ENCODE measurements at regions not wholly inside any gene's neighbourhood (a gene's known extent, or its start where the extent isn't known, plus 50 kb on each side); places are given as distances from the start of the nearest gene placed in this dataset.

GRCh38 chr9:93827545-93828330 lies 127.4 kb downstream of the BARX1 start:
- DNase-seq: no peak

GRCh38 chr9:93826905-93827544 lies 128.1 kb downstream of the BARX1 start:
- DNase-seq: no peak

DNA sequence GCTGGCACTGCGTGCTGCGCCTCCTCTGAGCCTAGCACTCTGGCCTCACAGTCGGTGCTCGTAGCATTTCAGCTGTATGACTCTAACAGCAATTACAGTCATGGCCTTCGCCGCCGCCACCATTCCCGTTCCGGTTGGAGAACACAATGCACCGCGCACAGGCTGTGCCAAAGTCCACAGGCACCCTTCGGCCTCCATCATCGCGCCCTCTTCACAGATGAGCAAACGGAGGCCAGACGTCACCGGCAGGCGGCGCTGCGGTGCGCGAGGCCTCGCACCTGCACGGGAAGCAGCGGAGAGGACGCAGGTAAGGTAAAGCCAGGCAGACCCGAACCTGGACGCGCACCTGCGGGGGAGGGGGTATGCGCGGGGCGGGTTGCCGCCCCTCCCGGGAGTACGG lies 128.9 kb downstream of the BARX1 start:
- DNase-seq: no peak

GRCh38 chr9:93825348-93826115 lies 129.6 kb downstream of the BARX1 start:
- no peak for DNase-seq

DNA sequence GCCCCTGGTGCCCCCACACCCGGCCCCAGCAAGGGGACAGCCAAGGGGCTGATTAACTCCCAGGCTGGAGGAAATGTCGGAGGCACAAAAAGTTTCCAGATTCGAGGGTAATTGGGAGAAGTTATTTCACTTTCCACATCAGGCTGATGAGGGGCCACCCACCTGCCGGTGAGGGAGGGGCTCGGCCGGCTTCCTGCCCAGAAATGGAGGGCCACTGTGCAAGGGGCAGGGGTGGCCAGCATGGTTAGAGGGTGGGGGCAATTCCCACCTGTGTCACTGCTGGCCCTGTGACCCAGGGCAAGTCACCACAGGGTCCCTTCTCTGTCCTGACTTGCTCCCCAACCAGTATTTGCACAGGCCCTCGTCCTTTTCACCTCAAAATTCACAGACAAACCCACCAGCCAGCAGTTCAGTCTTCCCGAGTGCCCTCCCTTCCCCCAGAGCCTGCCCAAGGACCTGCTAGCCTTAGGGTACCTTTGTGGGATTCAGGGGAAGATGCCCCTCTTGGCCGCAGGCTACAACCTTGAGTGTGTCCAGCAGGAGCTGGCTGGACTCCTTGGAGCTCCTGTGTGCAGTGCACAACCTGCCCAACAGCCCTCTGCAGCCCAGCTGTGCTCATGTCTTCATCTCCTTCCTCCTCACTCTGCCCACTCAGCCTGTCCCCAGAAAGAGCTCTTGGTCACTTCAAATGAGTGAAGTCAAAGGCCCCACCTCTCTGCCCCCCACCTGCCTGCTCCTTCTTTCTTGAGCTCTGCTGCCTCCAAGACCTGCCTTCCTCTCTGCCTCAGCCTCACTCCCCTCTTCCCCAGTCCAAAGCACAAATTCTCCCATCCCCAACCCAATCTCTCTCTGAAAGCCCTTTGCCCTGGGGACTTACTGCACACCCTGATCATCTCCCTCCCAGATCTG lies 130.5 kb downstream of the BARX1 start:
- DNase-seq: no peak

GRCh38 chr9:93823245-93824072 lies 131.7 kb downstream of the BARX1 start:
- no peak for DNase-seq

GRCh38 chr9:93822229-93822628 lies 132.9 kb downstream of the BARX1 start:
- DNase-seq: no peak

DNA sequence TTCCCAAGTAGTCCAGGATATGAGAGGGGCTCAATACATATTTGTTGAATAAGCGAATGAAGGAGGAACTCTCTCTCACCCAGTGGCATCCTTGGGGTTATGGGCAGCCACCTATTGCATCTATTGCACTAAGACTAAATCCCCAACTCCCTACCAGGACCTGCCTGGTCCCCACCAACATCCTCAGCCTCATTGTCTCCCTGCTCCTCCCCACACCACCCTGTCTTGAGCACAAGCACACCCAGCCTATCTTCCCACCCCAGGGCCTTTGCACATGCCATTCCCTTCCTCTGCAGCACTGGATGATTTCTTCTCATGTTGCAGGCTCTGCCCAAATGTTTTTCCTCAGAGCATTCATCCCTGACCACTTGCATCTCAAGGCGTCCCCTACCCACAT lies 133.8 kb downstream of the BARX1 start:
- no peak for DNase-seq

DNA sequence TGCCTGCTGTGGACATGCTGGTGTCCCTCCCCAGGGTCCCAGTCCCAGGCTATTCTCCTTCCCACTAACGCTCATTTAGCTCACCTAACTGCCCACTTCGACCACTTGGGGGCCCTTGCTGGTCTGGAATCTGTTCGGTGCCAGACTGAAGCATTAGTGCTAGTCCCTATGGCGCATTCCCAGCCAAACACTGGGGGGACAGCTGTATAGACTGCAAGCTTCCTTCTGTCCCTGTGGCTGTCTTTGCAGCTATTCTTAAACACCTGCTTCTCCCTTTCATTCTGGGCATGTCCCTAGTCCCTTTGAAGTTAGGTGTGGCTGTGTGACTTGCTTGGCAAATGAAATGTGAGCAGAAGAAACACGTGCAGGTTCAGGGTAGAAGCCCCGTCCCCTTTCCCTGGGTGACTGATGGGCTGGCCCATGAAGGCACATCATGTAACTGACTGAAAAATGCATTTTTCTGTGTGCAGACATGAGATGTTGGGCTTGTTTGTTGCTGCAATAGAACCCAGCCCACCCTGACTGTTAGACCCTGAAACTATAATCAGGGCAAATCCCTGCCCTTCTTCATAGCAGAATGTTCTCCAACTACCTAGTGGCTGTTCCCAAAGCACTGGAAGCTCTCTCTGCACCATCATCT lies 134.4 kb downstream of the BARX1 start:
- peak; percentile 12 for DNase-seq

DNA sequence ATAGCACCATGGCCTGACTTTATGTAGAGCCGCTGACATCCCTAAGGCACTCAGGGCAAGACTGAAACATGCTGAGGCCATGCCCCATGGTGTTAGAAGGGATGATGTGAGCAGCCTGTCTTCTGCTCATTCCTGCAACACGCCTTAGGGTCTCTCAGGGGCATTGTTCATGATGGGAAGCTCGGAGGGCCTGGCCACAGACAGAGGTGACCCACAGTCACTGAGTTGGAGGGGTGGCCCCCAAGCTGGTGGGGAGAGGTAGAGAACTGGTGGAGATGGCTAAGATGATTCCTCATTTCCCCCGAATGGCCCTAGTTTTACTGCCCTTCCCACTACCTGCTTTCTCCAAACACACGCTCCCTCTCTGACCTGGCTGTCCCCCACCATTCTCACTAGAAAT lies 135.2 kb downstream of the BARX1 start:
- DNase-seq: no peak

DNA sequence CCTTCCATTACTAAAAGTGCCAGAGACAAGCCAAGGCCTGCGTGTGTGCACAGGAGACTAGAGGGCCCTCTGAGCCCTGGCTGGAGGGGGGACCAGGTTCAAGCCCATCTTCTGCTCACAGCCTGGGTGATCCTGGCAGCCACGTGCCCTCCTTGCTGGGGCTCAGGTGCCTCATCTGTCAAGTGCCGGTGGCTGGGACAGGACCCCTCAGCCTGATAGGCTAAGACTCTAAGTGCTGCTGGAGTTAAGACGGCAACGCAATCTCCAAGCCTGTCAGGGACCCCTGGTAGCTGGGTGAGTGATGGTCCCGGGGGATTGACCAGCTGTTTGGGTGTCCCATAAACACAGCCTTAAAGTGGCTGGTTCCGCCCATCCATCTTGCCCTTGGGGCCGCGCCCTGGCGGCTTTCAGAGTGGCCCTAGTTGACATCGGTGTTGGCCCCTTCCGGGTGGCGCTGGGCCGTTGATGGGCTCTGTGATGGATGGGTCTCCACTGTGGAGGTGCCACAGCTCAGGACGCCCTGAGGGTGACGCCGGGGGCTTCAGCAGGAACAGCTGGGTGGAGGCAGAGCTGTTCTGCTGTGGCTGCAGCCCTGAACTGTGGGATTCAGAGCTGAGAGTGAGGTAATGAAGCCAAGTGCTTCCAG lies 136.2 kb downstream of the BARX1 start:
- DNase-seq: no peak

DNA sequence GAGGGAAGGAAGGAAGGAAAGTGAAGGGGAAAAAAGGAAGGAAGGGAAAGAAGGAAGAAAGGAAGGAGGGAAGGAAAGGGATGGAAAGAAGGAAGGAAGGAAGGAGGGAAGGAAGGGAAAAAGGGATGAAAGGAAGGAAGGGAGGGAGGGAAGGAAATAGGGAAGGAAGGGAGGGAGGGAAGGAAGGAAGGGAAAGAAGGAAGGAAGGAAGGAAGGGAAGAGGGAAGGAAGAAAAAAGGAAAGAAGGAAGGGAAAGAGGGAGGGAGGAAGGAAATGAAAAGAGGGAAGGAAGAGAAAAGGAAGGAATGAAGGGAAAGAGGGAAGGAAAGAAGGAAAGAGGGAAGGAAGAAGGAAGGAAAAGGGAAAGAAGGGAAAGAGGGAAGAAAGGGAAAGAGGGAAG lies 136.9 kb downstream of the BARX1 start:
- no peak for DNase-seq

DNA sequence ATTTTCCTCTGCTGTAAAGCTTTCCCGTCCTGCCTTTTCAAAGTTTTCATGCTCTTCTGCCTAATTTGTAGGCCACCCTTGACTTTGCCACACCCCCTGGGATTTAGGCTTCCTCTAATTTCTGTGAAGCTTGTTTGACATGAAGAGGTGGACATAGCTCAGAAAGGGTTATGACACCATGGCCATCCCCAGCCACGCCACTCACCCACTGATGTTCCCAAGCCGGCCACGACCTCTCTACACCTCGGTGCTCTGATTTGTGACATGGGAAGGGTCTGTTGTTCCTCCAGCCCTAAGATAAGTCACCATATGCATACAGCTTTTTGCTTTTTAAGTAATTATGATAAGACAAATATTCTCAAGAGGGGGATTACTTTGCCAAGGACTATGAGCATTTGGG lies 139.5 kb downstream of the BARX1 start:
- no peak for DNase-seq

GRCh38 chr9:93815135-93815534 lies 140.0 kb downstream of the BARX1 start:
- no peak for DNase-seq

DNA sequence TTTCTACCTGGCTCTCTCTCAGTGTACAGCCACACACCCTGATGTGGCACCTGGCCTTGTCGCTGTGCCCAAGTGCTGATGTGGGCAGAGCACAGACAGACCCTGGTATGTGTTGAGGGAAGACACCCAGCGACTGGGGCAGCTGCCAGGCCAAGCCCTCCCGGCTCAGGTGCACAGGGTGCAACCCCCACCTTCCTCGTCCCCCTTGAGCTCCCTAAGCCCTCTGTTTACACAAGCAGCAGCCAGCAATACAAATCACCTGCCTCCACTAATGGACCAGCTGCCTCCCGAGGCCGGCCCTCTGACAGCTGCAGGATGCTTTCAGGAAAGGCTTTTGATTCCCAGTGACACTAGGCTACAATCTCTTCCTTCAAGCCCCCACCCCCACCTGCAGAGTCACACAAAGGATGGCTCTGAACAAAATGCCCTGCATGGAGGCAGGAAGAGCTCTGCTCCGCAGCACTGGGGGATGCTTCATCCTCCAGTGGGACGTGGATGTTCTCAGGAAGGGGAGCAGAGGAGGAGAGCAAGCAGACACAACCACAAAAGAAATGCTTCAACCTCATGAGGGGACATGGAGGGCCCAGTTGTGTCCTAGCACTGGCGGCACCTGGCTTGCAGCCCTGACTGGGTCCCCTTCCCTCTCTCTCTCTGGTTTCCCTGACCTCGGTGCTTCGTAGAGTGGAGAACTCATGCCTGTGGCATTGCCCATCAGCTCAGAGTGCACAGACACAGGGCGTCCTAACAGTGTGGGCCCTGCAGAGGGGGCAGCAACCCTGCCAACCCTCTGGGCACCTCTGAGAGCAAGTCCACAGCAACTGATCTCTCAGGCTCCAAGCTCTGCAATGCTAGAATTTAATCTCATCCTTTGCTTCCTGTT lies 140.8 kb downstream of the BARX1 start:
- DNase-seq: peak; percentile 92

DNA sequence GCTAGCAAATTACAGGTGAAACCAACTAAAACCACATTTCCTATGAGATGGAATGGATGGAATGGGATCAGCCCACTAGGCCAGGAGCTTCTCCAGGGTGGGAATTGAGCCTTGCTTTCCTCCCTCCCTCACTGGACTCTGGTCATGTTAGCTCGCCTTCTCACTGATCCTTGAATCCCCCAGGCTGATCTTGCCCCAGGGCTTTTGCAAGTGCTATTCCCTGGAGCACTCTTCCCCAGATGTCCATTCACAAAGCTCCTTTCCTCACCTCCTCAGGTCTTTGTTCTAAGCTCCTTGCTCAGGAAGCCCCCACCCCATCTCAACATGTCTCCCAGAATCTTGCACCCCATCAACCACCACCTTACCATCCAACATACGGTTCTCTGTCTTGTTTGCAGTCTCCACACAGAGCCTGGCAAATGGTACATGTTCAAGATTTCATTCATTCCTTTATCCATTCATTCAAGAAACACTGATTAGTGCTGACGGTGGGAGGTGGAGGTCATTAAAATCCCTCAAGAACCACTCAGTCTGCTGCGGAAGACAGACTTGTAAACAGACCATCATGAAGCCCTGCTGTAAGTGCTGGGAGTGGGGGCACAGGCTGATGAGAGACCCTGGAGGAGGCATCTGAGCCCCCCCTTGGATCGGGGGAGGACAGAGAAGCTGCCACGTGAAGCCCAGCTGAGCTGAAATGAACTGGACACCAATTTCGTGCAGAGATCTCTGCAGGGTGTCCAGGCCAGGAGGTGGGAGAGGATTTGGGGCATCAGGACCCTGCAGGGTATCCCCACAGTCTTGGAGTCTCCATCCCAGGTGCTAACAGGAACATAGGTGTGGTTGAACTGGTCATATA lies 141.7 kb downstream of the BARX1 start:
- no peak for DNase-seq

GRCh38 chr9:93812410-93812668 lies 142.8 kb downstream of the BARX1 start:
- DNase-seq: no peak

GRCh38 chr9:93810028-93810971 lies 144.9 kb downstream of the BARX1 start:
- DNase-seq: no peak

Data from COR-L47 (cell line).